ENCODE measurements at regions not wholly inside any gene's neighbourhood (a gene's known extent, or its start where the extent isn't known, plus 50 kb on each side); places are given as distances from the start of the nearest gene placed in this dataset.

GRCh38 chr4:112075129-112075753 lies 70.0 kb upstream of the FAM241A start (continued):
- no peak for TF ChIP-seq CEBPG (CRISPR knock-in tag; IDR thresholded peaks at IDR 0.05)
- TF ChIP-seq CEBPG (tag; conservative IDR thresholded peaks at IDR 0.05 in 1 of 2, IDR thresholded peaks at IDR 0.05 in 1 of 2) = no peak
- no peak for TF ChIP-seq C11orf30 (IDR thresholded peaks at IDR 0.05; ENCODE audit: low read depth)
- TF ChIP-seq, protein P1, sequence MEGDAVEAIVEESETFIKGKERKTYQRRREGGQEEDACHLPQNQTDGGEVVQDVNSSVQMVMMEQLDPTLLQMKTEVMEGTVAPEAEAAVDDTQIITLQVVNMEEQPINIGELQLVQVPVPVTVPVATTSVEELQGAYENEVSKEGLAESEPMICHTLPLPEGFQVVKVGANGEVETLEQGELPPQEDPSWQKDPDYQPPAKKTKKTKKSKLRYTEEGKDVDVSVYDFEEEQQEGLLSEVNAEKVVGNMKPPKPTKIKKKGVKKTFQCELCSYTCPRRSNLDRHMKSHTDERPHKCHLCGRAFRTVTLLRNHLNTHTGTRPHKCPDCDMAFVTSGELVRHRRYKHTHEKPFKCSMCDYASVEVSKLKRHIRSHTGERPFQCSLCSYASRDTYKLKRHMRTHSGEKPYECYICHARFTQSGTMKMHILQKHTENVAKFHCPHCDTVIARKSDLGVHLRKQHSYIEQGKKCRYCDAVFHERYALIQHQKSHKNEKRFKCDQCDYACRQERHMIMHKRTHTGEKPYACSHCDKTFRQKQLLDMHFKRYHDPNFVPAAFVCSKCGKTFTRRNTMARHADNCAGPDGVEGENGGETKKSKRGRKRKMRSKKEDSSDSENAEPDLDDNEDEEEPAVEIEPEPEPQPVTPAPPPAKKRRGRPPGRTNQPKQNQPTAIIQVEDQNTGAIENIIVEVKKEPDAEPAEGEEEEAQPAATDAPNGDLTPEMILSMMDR (IDR thresholded peaks at IDR 0.05 in 2 of 3, conservative IDR thresholded peaks at IDR 0.05 in 1 of 3; ENCODE audit: insufficient read depth in 2 of 3, low read depth in 1 of 3, low read length in 3 of 3) = peak; percentile 60 to 82 (median 81)
- no peak for TF ChIP-seq MAZ (CRISPR knock-in tag; conservative IDR thresholded peaks at IDR 0.05 in 1 of 2, IDR thresholded peaks at IDR 0.05 in 1 of 2)
- peak; percentile 24 for TF ChIP-seq MEIS2 (IDR thresholded peaks at IDR 0.05; ENCODE audit: partially characterized antibody)
- TF ChIP-seq, protein P2, sequence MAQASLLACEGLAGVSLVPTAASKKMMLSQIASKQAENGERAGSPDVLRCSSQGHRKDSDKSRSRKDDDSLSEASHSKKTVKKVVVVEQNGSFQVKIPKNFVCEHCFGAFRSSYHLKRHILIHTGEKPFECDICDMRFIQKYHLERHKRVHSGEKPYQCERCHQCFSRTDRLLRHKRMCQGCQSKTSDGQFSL (CRISPR knock-in tag; IDR thresholded peaks at IDR 0.05) = no peak
- TF ChIP-seq, protein P2 (tag; IDR thresholded peaks at IDR 0.05) = no peak
- no peak for TF ChIP-seq ZNF644 (tag; IDR thresholded peaks at IDR 0.05; ENCODE audit: low read depth)
- TF ChIP-seq, protein P3, sequence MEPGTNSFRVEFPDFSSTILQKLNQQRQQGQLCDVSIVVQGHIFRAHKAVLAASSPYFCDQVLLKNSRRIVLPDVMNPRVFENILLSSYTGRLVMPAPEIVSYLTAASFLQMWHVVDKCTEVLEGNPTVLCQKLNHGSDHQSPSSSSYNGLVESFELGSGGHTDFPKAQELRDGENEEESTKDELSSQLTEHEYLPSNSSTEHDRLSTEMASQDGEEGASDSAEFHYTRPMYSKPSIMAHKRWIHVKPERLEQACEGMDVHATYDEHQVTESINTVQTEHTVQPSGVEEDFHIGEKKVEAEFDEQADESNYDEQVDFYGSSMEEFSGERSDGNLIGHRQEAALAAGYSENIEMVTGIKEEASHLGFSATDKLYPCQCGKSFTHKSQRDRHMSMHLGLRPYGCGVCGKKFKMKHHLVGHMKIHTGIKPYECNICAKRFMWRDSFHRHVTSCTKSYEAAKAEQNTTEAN (CRISPR knock-in tag; IDR thresholded peaks at IDR 0.05) = no peak
- peak; percentile 34 to 70; a peak in 3 of 4 replicates for TF ChIP-seq RAD21 (CRISPR knock-in tag; conservative IDR thresholded peaks at IDR 0.05 in 1 of 2, IDR thresholded peaks at IDR 0.05 in 1 of 2)
- TF ChIP-seq POU5F1 (IDR thresholded peaks at IDR 0.05; ENCODE audit: borderline replicate concordance, low read depth, low read length, partially characterized antibody) = no peak
- no peak for TF ChIP-seq MXD1 (CRISPR knock-in tag; IDR thresholded peaks at IDR 0.05; ENCODE audit: borderline replicate concordance, poor library complexity, severe bottlenecking)
- TF ChIP-seq ZNF217 (CRISPR knock-in tag; IDR thresholded peaks at IDR 0.05) = no peak
- TF ChIP-seq TEAD2 (tag; IDR thresholded peaks at IDR 0.05) = no peak
- no peak for TF ChIP-seq STAT6 (CRISPR knock-in tag; IDR thresholded peaks at IDR 0.05)
- TF ChIP-seq, protein P4, sequence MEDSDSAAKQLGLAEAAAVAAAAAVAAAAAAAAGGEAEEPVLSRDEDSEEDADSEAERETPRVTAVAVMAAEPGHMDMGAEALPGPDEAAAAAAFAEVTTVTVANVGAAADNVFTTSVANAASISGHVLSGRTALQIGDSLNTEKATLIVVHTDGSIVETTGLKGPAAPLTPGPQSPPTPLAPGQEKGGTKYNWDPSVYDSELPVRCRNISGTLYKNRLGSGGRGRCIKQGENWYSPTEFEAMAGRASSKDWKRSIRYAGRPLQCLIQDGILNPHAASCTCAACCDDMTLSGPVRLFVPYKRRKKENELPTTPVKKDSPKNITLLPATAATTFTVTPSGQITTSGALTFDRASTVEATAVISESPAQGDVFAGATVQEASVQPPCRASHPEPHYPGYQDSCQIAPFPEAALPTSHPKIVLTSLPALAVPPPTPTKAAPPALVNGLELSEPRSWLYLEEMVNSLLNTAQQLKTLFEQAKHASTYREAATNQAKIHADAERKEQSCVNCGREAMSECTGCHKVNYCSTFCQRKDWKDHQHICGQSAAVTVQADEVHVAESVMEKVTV (CRISPR knock-in tag; IDR thresholded peaks at IDR 0.05) = no peak
